MM.1S (cell line): ENCODE measurements at regions not wholly inside any gene's neighbourhood (a gene's known extent, or its start where the extent isn't known, plus 50 kb on each side); places are given as distances from the start of the nearest gene placed in this dataset.

ENCODE experiments used
- EZH2 ChIP-seq: fragments of 300-600 bp; sonication (generic); optimal IDR thresholded peaks from 2 replicates; pipeline ENCODE3; 2017; ENCODE audit warnings: low read depth, mild to moderate bottlenecking, antibody characterized with exemption, low read length, mixed read lengths
- EZH2phosphoT487 ChIP-seq: fragments of 300-600 bp; sonication (generic); IDR thresholded peaks from 2 replicates; pipeline ENCODE4 v1.6.1; 2018; ENCODE audit warnings: antibody characterized with exemption, low read length
- TF ChIP-seq, protein P1 (sequence below): fragments of 300-600 bp; sonication (generic); IDR thresholded peaks from 2 replicates; pipeline ENCODE4 v1.5.1; 2016; ENCODE audit warnings: antibody characterized with exemption, low read length, mixed read lengths

DNA sequence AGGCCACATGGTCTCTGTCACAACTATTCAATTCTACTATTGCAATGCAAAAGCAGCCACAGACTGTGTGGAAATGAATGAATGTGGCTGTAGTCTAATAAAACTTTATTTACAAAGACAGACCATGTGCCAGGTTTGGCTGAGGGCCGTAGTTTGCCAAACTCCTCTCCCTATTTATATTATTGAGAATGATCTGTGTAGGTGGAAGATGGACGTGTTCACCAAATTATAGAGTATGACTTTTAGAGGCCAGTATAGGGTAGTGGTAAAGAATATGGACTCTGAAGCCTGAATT is 125.7 kb upstream of the MYLIP start:
- TF ChIP-seq, protein P1, sequence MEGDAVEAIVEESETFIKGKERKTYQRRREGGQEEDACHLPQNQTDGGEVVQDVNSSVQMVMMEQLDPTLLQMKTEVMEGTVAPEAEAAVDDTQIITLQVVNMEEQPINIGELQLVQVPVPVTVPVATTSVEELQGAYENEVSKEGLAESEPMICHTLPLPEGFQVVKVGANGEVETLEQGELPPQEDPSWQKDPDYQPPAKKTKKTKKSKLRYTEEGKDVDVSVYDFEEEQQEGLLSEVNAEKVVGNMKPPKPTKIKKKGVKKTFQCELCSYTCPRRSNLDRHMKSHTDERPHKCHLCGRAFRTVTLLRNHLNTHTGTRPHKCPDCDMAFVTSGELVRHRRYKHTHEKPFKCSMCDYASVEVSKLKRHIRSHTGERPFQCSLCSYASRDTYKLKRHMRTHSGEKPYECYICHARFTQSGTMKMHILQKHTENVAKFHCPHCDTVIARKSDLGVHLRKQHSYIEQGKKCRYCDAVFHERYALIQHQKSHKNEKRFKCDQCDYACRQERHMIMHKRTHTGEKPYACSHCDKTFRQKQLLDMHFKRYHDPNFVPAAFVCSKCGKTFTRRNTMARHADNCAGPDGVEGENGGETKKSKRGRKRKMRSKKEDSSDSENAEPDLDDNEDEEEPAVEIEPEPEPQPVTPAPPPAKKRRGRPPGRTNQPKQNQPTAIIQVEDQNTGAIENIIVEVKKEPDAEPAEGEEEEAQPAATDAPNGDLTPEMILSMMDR = no peak
- TF ChIP-seq EZH2phosphoT487 (no peak), EZH2 (no peak)
